Keratinocyte (primary cell): ENCODE measurements at regions not wholly inside any gene's neighbourhood (a gene's known extent, or its start where the extent isn't known, plus 50 kb on each side); places are given as distances from the start of the nearest gene placed in this dataset.
"Not testable (repeated sequence)": the region's sequence is repeated elsewhere in the genome, so short reads cannot be mapped to it uniquely, and the experiment has no call there.

Experiments
- EZH2 ChIP-seq: IDR thresholded peaks from one replicate; pipeline ENCODE4 v1.6.1; 2012; ENCODE audit warnings: inconsistent platforms, mild to moderate bottlenecking, low read length, moderate library complexity
- TF ChIP-seq, protein P1 (sequence below), 3 experiments: IDR thresholded peaks in 1 of 3; conservative IDR thresholded peaks in 1 of 3; optimal IDR thresholded peaks in 1 of 3; 2 replicates in 2 of 3; 3 replicates in 1 of 3; pipeline versions ENCODE3 to v1.5.1; 2011; ENCODE audit warnings: low read length in 3 of 3, mild to moderate bottlenecking in 3 of 3, moderate library complexity in 2 of 3, control low read depth in 1 of 3, inconsistent platforms in 1 of 3; ENCODE audit not compliant: insufficient read depth in 2 of 3; ENCODE audit errors: extremely low read depth in 1 of 3

DNA sequence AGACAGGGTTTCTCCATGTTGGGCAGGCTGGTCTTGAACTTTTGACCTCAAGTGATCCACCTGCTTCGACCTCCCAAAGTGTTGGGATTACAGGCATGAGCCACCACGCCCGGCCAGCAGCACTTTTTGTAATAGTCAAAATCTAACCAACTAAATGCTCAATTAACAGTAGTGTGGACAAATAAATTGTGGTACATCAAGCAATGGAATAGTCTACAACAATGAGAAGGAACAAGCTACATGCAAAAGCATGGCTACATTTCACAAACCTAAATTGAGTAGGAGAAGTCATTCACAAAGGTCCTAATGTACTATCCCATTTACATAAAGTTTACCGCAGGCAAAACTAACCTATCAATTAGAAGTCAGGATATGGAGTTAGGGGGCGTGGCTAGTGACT, 227.4 kb downstream of the USP22 start:
- TF ChIP-seq, protein P1, sequence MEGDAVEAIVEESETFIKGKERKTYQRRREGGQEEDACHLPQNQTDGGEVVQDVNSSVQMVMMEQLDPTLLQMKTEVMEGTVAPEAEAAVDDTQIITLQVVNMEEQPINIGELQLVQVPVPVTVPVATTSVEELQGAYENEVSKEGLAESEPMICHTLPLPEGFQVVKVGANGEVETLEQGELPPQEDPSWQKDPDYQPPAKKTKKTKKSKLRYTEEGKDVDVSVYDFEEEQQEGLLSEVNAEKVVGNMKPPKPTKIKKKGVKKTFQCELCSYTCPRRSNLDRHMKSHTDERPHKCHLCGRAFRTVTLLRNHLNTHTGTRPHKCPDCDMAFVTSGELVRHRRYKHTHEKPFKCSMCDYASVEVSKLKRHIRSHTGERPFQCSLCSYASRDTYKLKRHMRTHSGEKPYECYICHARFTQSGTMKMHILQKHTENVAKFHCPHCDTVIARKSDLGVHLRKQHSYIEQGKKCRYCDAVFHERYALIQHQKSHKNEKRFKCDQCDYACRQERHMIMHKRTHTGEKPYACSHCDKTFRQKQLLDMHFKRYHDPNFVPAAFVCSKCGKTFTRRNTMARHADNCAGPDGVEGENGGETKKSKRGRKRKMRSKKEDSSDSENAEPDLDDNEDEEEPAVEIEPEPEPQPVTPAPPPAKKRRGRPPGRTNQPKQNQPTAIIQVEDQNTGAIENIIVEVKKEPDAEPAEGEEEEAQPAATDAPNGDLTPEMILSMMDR (optimal IDR thresholded peaks at IDR 0.05 in 1 of 3, IDR thresholded peaks at IDR 0.05 in 1 of 3, conservative IDR thresholded peaks at IDR 0.05 in 1 of 3; ENCODE audit: extremely low read depth in 1 of 3, insufficient read depth in 2 of 3, low read length in 3 of 3), result not testable (repeated sequence)
- TF ChIP-seq EZH2, result not testable (repeated sequence)
